Panc1 (cell line): ENCODE measurements at regions not wholly inside any gene's neighbourhood (a gene's known extent, or its start where the extent isn't known, plus 50 kb on each side); places are given as distances from the start of the nearest gene placed in this dataset.

ENCODE experiments used
- CTCF ChIP-seq: fragments of 450-650 bp; IDR thresholded peaks from 2 replicates; pipeline ENCODE4 v1.5.1; 2017; ENCODE audit warnings: mild to moderate bottlenecking
- POLR2AphosphoS5 ChIP-seq: IDR thresholded peaks from 2 replicates; pipeline ENCODE4 v1.6.1; 2012; ENCODE audit warnings: mild to moderate bottlenecking, low read depth, low read length, moderate library complexity

- TF ChIP-seq CTCF (no peak), POLR2AphosphoS5 (no peak)
These were observed 79.4 kb upstream of the ZNF507 start for GRCh38 chr19:32265995-32266394.
